ENCODE measurements at regions not wholly inside any gene's neighbourhood (a gene's known extent, or its start where the extent isn't known, plus 50 kb on each side); places are given as distances from the start of the nearest gene placed in this dataset.

DNA sequence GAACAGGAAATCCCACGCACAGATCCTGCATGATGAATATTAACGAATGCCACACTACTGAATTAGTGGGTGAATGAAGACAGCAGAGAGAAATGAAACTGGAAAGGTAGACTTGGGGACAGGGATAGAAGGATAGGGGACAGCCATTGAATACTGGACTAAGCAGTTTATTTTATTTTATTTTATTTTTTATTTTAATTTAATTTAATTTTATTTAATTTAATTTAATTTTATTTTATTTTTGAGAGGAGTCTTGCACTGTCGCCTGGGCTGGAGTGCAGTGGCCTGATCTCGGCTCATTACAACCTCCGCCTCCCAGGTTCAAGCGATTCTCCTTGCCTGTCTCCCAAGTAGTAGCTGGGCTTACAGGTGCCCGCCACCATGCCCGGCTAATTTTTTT is 385.2 kb downstream of the GPAT3 start:
- TF ChIP-seq, protein P1, sequence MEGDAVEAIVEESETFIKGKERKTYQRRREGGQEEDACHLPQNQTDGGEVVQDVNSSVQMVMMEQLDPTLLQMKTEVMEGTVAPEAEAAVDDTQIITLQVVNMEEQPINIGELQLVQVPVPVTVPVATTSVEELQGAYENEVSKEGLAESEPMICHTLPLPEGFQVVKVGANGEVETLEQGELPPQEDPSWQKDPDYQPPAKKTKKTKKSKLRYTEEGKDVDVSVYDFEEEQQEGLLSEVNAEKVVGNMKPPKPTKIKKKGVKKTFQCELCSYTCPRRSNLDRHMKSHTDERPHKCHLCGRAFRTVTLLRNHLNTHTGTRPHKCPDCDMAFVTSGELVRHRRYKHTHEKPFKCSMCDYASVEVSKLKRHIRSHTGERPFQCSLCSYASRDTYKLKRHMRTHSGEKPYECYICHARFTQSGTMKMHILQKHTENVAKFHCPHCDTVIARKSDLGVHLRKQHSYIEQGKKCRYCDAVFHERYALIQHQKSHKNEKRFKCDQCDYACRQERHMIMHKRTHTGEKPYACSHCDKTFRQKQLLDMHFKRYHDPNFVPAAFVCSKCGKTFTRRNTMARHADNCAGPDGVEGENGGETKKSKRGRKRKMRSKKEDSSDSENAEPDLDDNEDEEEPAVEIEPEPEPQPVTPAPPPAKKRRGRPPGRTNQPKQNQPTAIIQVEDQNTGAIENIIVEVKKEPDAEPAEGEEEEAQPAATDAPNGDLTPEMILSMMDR (conservative IDR thresholded peaks at IDR 0.05; ENCODE audit: low read depth, low read length), result no peak
- no peak for TF ChIP-seq EZH2 (IDR thresholded peaks at IDR 0.05; ENCODE audit: borderline replicate concordance, low read depth, low read length, poor library complexity, severe bottlenecking)
